ENCODE measurements at regions not wholly inside any gene's neighbourhood (a gene's known extent, or its start where the extent isn't known, plus 50 kb on each side); places are given as distances from the start of the nearest gene placed in this dataset.

GRCh38 chr14:51474854-51475253 lies 176.9 kb upstream of the FRMD6 start (continued):
- TF ChIP-seq, protein P1, sequence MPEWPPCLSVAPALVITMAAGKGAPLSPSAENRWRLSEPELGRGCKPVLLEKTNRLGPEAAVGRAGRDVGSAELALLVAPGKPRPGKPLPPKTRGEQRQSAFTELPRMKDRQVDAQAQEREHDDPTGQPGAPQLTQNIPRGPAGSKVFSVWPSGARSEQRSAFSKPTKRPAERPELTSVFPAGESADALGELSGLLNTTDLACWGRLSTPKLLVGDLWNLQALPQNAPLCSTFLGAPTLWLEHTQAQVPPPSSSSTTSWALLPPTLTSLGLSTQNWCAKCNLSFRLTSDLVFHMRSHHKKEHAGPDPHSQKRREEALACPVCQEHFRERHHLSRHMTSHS (tag by site-specific recombination; IDR thresholded peaks at IDR 0.05): no peak
- TF ChIP-seq ZNF169 (tag by site-specific recombination; IDR thresholded peaks at IDR 0.05) (no peak), ZNF266 (tag by site-specific recombination; IDR thresholded peaks at IDR 0.05; ENCODE audit: low read depth) (no peak), ZNF10 (tag by site-specific recombination; IDR thresholded peaks at IDR 0.05) (no peak), ZNF48 (tag by site-specific recombination; IDR thresholded peaks at IDR 0.05) (no peak), ZNF621 (tag by site-specific recombination; IDR thresholded peaks at IDR 0.05) (no peak), ZNF585B (tag by site-specific recombination; IDR thresholded peaks at IDR 0.05) (no peak), ZNF707 (tag by site-specific recombination; IDR thresholded peaks at IDR 0.05) (no peak), ZNF391 (tag by site-specific recombination; IDR thresholded peaks at IDR 0.05; ENCODE audit: borderline replicate concordance, low read depth) (no peak)

DNA sequence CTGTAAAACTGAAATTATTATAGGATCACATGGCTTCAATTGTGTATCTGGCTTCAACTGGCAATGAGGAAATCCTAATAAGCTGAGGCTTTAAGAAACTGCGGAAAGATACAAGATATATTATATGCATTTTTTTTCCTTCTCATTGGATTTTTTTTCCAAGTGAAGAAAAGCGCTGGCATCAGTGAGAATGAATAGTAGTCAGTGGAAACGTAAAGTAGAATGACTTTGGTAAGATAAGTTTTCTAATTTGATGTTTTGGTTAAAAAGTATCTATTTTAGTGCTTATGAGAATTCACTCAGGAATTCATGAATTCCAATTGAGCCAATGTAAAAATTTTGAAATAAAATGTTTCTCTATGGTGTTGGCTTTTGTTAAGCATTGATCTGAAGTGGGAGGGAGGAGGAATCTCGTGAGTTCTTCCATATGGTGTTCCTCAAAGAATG lies 173.5 kb upstream of the FRMD6 start:
- no peak for TF ChIP-seq ZNF114 (tag by site-specific recombination; IDR thresholded peaks at IDR 0.05)
- no peak for TF ChIP-seq KLF8 (tag by site-specific recombination; IDR thresholded peaks at IDR 0.05)
- TF ChIP-seq, protein P2, sequence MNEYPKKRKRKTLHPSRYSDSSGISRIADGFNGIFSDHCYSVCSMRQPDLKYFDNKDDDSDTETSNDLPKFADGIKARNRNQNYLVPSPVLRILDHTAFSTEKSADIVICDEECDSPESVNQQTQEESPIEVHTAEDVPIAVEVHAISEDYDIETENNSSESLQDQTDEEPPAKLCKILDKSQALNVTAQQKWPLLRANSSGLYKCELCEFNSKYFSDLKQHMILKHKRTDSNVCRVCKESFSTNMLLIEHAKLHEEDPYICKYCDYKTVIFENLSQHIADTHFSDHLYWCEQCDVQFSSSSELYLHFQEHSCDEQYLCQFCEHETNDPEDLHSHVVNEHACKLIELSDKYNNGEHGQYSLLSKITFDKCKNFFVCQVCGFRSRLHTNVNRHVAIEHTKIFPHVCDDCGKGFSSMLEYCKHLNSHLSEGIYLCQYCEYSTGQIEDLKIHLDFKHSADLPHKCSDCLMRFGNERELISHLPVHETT (tag by site-specific recombination; IDR thresholded peaks at IDR 0.05): no peak
- TF ChIP-seq, protein P3, sequence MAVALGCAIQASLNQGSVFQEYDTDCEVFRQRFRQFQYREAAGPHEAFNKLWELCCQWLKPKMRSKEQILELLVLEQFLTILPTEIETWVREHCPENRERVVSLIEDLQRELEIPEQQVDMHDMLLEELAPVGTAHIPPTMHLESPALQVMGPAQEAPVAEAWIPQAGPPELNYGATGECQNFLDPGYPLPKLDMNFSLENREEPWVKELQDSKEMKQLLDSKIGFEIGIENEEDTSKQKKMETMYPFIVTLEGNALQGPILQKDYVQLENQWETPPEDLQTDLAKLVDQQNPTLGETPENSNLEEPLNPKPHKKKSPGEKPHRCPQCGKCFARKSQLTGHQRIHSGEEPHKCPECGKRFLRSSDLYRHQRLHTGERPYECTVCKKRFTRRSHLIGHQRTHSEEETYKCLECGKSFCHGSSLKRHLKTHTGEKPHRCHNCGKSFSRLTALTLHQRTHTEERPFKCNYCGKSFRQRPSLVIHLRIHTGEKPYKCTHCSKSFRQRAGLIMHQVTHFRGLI (tag by site-specific recombination; IDR thresholded peaks at IDR 0.05): no peak
- no peak for TF ChIP-seq MYNN (tag by site-specific recombination; IDR thresholded peaks at IDR 0.05; ENCODE audit: borderline replicate concordance)
- Histone ChIP-seq H3K9me3 (ENCODE audit: control insufficient read depth, insufficient read depth, low read depth, low read length) (no peaks in the 10 kb centered on the region), H3K36me3 (ENCODE audit: control insufficient read depth in 2 of 2, insufficient read depth in 1 of 2, low read length in 2 of 2) (no peaks in the 10 kb centered on the region), H3K4me3 (ENCODE audit: low read depth, low read length) (no peak overlapping the region), H3K4me1 (ENCODE audit: control insufficient read depth, insufficient read depth, low read length) (peaks cover 8% of the 10 kb centered on the region), H3K27ac (ENCODE audit: extremely low read depth, low read depth, low read length) (no peak overlapping the region)
- CTCF ChIA-PET: no interaction called here
- POLR2A ChIA-PET: no interaction called here

DNA sequence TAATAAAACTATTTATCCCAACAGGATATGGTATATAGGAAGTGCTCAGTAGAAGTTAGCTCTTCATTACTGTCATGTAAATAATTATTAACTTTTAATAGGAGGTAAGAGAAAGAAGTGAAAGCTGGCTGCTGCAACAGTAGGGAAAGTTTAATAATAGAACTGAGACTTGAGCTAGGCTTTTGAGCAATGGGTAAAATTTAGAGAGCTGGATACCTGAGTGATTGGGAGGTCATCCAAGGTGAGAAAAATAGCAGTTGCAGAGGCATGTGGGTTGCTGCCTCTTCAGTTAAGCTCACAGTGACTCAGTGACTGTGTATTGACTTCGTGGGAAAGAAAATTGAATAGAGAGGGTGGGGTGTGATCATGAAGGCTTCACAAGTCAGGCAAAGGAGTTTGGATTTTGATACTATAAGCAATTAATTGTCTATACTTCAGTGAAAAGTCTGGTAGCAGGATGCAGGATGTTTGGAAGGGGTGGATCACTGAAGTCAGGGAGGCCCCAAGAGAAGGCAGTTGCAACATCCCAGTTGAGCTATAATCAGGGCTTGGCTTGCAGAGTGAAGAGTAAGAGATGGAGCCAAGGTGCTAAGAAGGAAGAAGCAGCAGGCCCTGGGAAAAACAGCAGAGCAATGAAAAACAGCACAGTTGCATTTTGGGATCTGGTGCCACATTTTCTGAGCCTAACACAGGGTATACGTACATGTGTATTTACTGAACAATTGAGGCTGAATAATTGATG lies 172.0 kb upstream of the FRMD6 start:
- Histone ChIP-seq H3K36me3 (ENCODE audit: control insufficient read depth in 2 of 2, insufficient read depth in 1 of 2, low read length in 2 of 2) (no peaks in the 10 kb centered on the region), H3K9me3 (ENCODE audit: control insufficient read depth, insufficient read depth, low read depth, low read length) (no peaks in the 10 kb centered on the region), H3K27ac (ENCODE audit: extremely low read depth, low read depth, low read length) (no peak overlapping the region), H3K4me1 (ENCODE audit: control insufficient read depth, insufficient read depth, low read length) (no peaks in the 10 kb centered on the region), H3K4me3 (ENCODE audit: low read depth, low read length) (no peak overlapping the region)
- POLR2A ChIA-PET: no interaction called here
- TF ChIP-seq ZNF184 (tag by site-specific recombination; IDR thresholded peaks at IDR 0.05) (no peak), ZBTB17 (tag by site-specific recombination; IDR thresholded peaks at IDR 0.05) (0 out of 2 replicates have a peak, but pooled peaks have one; percentile 37)
- CTCF ChIA-PET: interaction anchor here (0.8 kb wide), 1 partner anchor 182 kb away, joined by 3 read pairs; no protein-coding TSS in a partner anchor

DNA sequence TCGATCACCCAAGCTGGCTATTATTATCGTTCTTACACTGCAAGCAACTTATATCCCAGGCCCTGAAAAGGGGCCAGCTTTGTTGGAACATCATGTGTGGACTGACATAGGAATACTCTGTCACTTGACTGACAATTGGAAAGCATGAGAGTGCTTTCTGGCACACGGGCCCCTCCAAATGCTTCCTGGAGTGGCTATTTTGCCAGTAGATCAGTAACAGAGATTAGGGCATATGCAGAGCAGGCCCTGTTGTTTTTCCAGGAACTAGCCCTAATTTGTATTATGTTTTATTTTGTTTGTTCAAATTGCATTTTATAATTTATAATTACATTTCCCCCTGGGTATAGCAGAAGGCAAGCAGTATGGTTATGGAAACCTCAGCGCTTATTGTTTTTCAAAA lies 170.1 kb upstream of the FRMD6 start:
- H3K27ac ChIP-seq (ENCODE audit: extremely low read depth, low read depth, low read length): no peak overlapping the region
- TF ChIP-seq HIC1 (tag by site-specific recombination; IDR thresholded peaks at IDR 0.05): no peak
- TF ChIP-seq, protein P4, sequence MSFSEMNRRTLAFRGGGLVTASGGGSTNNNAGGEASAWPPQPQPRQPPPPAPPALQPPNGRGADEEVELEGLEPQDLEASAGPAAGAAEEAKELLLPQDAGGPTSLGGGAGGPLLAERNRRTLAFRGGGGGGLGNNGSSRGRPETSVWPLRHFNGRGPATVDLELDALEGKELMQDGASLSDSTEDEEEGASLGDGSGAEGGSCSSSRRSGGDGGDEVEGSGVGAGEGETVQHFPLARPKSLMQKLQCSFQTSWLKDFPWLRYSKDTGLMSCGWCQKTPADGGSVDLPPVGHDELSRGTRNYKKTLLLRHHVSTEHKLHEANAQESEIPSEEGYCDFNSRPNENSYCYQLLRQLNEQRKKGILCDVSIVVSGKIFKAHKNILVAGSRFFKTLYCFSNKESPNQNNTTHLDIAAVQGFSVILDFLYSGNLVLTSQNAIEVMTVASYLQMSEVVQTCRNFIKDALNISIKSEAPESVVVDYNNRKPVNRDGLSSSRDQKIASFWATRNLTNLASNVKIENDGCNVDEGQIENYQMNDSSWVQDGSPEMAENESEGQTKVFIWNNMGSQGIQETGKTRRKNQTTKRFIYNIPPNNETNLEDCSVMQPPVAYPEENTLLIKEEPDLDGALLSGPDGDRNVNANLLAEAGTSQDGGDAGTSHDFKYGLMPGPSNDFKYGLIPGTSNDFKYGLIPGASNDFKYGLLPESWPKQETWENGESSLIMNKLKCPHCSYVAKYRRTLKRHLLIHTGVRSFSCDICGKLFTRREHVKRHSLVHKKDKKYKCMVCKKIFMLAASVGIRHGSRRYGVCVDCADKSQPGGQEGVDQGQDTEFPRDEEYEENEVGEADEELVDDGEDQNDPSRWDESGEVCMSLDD (tag by site-specific recombination; IDR thresholded peaks at IDR 0.05): no peak
- TF ChIP-seq ZNF2 (tag by site-specific recombination; IDR thresholded peaks at IDR 0.05): no peak

More for the DNA sequence above, 170.1 kb upstream of the FRMD6 start:
- Histone ChIP-seq H3K4me3 (ENCODE audit: low read depth, low read length) (no peak overlapping the region), H3K9me3 (ENCODE audit: control insufficient read depth, insufficient read depth, low read depth, low read length) (no peaks in the 10 kb centered on the region), H3K4me1 (ENCODE audit: control insufficient read depth, insufficient read depth, low read length) (no peaks in the 10 kb centered on the region), H3K36me3 (ENCODE audit: control insufficient read depth in 2 of 2, insufficient read depth in 1 of 2, low read length in 2 of 2) (no peaks in the 10 kb centered on the region)
- CTCF ChIA-PET: no interaction called here
- POLR2A ChIA-PET: interaction anchor here (0.6 kb wide), 1 partner anchor 22 kb away, joined by 7 read pairs; no protein-coding TSS in a partner anchor
